ENCODE measurements at regions not wholly inside any gene's neighbourhood (a gene's known extent, or its start where the extent isn't known, plus 50 kb on each side); places are given as distances from the start of the nearest gene placed in this dataset.

GRCh38 chr6:131436358-131436757, 136.7 kb upstream of the ARG1 start:
- H2BK20ac ChIP-seq (ENCODE audit: low read depth, low read length) = no peak overlapping the region
- H3K56ac ChIP-seq (ENCODE audit: extremely low read depth, insufficient read depth, low read length) = no peak overlapping the region
- H3K27me3 ChIP-seq (ENCODE audit: control insufficient read depth, insufficient read depth, low read length) = peaks cover 2% of the 10 kb centered on the region
- no peak overlapping the region for H2BK15ac ChIP-seq (ENCODE audit: low read depth, low read length)
- in situ Hi-C loops (cut with MboI; ENCODE audit: low sequenced_read_pairs) = no loop called here
- no peak overlapping the region for H3K23ac ChIP-seq (ENCODE audit: low read depth, low read length)
- no peak overlapping the region for H3K4me2 ChIP-seq (ENCODE audit: low read depth, low read length)
- no peak overlapping the region for H3K14ac ChIP-seq (replicated peaks; ENCODE audit: low read depth, low read length)
- no peak overlapping the region for H3K18ac ChIP-seq (ENCODE audit: low read depth, low read length)
- intact Hi-C loops (cut with micrococcal nuclease) = no loop called here
- H2BK5ac ChIP-seq (ENCODE audit: low read depth, low read length, poor library complexity, severe bottlenecking) = no peak overlapping the region
- no peak overlapping the region for H3K4ac ChIP-seq (ENCODE audit: low read depth, low read length)
- H4K8ac ChIP-seq (ENCODE audit: low read depth in 2 of 2, low read length in 2 of 2) = no peak overlapping the region
- CTCF ChIA-PET = no interaction called here
- TF ChIP-seq MAZ (IDR thresholded peaks at IDR 0.05; ENCODE audit: borderline replicate concordance, low read depth, low read length) = no peak
- no peak for TF ChIP-seq SMC3 (IDR thresholded peaks at IDR 0.05; ENCODE audit: low read depth, low read length)
- TF ChIP-seq MAFK (IDR thresholded peaks at IDR 0.05; ENCODE audit: low read depth, low read length) = no peak
- TF ChIP-seq RAD21 (IDR thresholded peaks at IDR 0.05; ENCODE audit: low read length) = no peak
- TF ChIP-seq FOS (IDR thresholded peaks at IDR 0.05; ENCODE audit: low read depth, low read length) = no peak
- TF ChIP-seq CEBPB (IDR thresholded peaks at IDR 0.05; ENCODE audit: low read depth, low read length) = no peak
- TF ChIP-seq NFE2L2 (IDR thresholded peaks at IDR 0.05; ENCODE audit: low read depth, low read length) = no peak
- no peak for TF ChIP-seq CTCF (conservative IDR thresholded peaks at IDR 0.05; ENCODE audit: low read depth, low read length)
- TF ChIP-seq RFX5 (IDR thresholded peaks at IDR 0.05; ENCODE audit: low read depth, low read length) = no peak
- no peak for TF ChIP-seq MXI1 (IDR thresholded peaks at IDR 0.05; ENCODE audit: borderline replicate concordance, low read depth, low read length)
- TF ChIP-seq USF2 (IDR thresholded peaks at IDR 0.05; ENCODE audit: low read depth, low read length) = no peak
- no peak for TF ChIP-seq POLR2A (IDR thresholded peaks at IDR 0.05; ENCODE audit: low read depth, low read length)
- TF ChIP-seq CHD1 (IDR thresholded peaks at IDR 0.05; ENCODE audit: low read depth, low read length) = no peak
- no peak for TF ChIP-seq ELK1 (IDR thresholded peaks at IDR 0.05; ENCODE audit: borderline replicate concordance, low read depth, low read length)
- no peak overlapping the region for H2AK5ac ChIP-seq (ENCODE audit: low read depth, low read length)
- H3K9me3 ChIP-seq (ENCODE audit: control insufficient read depth, insufficient read depth, low read length) = no peaks in the 10 kb centered on the region
- BruUV-seq (replicated peaks) = no TSS peak
- dilution Hi-C loops (cut with HindIII; ENCODE audit: low sequenced_read_pairs, unreplicated experiment) = no loop called here
- H4K91ac ChIP-seq (ENCODE audit: insufficient read depth, low read depth, low read length) = no peak overlapping the region
- no peak overlapping the region for H2BK120ac ChIP-seq (ENCODE audit: low read depth, low read length)
- no peak overlapping the region for H3K27ac ChIP-seq (ENCODE audit: insufficient read depth, low read length)
- no peaks in the 10 kb centered on the region for H3K36me3 ChIP-seq (ENCODE audit: control insufficient read depth, insufficient read depth, low read length)
- H3K9me1 ChIP-seq (ENCODE audit: insufficient read depth, low read length) = no peaks in the 10 kb centered on the region
- no peaks in the 10 kb centered on the region for H3K79me1 ChIP-seq (ENCODE audit: low read depth in 1 of 2, low read length in 2 of 2)
- ATAC-seq (ENCODE audit: low read depth) = no peak
- no peaks in the 10 kb centered on the region for H4K20me1 ChIP-seq (ENCODE audit: insufficient read depth, low read length)
- POLR2A ChIA-PET (ENCODE audit: unreplicated experiment) = no interaction called here
- H3K9ac ChIP-seq (ENCODE audit: low read depth, low read length) = no peak overlapping the region
- DNase-seq = no peak
- WGBS, 2 experiments (ENCODE audit: extremely low coverage in 2 of 2, insufficient read length in 1 of 2) = no CpG with 5 or more reads among the region's 1 CpG
- no peak overlapping the region for H2AK9ac ChIP-seq (replicated peaks; ENCODE audit: low read depth, low read length, poor library complexity)
- H2AFZ ChIP-seq (replicated peaks; ENCODE audit: low read length, poor library complexity) = no peak overlapping the region
- H3K4me1 ChIP-seq (ENCODE audit: control insufficient read depth, insufficient read depth, low read length) = no peaks in the 10 kb centered on the region
- no peak overlapping the region for H4K5ac ChIP-seq (ENCODE audit: low read depth, low read length)
- no peak overlapping the region for H3K4me3 ChIP-seq (ENCODE audit: insufficient read depth, low read depth, low read length)
